GM18508 (cell line): ENCODE measurements at regions not wholly inside any gene's neighbourhood (a gene's known extent, or its start where the extent isn't known, plus 50 kb on each side); places are given as distances from the start of the nearest gene placed in this dataset.

ENCODE experiments used
- ATAC-seq: cut with Tn5 transposase; IDR thresholded peaks from one replicate; pipeline ENCODE4 v1.9.1; 2021; ENCODE audit warnings: moderate number of reproducible peaks; ENCODE audit not compliant: insufficient read depth, unreplicated experiment

GRCh38 chr2:4353668-4354067 lies 650.3 kb downstream of the DCDC2C start:
- no peak for ATAC-seq

GRCh38 chr2:4354164-4354563 lies 650.8 kb downstream of the DCDC2C start:
- no peak for ATAC-seq

DNA sequence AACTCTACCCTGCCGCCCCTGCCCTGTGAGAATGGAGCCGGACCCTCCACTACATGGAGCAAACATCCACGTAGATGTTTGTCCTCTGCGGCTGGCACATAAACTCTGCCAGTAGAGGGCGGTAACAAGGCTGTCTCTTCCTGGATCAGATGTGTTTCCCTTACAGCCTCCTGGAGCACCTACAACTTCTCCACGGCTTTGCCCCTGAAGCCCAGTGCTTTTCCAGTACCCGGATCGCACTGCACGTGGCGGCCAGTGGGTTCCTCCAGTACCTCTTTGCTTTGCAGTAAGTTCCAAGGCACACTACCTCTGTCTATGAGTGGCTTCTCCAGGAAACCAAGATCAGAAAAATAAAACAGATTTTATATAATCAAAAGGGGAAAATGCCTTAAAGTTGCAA lies 651.3 kb downstream of the DCDC2C start:
- peak; percentile 54 for ATAC-seq

- no peak for ATAC-seq
Observed at GRCh38 chr2:4356109-4356508, 652.7 kb downstream of the DCDC2C start.

DNA sequence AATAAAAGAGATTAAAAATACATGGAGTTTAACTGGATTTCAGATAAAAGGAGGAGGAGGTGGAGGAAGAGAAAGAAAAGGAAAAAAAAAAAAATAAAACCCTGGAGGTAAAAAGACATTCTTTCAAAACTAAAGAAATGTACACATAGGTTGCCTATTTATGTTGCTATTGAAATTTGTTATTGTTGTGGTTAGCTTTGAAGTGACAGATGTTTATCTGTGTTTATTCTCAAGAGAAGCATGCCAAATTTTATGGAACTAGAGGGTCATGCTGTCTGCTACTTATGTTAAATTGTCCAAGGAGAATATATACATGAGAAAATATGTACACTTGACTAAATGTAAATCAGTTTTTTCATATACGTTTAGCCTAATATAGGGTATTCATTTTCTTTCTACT lies 653.2 kb downstream of the DCDC2C start:
- no peak for ATAC-seq

- ATAC-seq: no peak
Observed at GRCh38 chr2:4357121-4357520, 653.7 kb downstream of the DCDC2C start.

DNA sequence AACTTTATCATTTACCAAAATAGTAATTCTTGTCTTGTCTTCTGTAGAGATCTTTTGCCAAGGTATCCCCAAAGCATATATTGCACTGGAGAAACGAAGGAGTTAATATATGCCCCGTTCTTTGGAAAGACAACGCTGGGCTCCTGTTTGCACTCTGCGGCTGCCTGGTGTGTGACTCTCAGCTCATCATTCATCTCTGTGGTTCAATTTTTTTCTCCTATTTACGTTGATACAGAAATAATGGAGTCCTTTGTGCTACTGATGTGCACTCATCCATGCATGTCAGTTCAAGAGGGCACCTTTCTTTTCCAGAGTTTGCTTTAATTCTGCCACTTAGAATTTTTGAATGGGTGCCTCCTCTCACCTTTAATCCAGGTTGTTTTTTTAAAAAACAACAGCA lies 655.5 kb downstream of the DCDC2C start:
- ATAC-seq: no peak

DNA sequence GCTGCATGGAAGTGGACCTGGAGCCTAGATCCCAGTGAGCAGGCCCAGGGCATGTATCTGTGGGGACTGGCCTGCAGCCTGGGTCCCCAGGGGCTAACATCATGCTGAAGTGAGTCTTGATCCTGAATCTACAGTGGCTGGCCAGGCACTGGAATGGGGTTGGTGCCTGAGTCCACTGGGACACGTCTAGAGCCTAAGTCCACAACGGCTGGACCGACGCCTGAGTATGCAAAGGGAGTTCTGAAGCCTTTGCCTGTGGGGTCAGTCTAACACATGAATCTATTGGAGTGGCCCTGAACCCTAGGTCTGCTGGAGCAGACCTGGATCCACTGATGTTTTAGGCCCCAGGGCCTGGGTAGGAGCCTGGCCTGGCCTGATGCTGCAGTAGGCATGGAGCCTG lies 665.5 kb downstream of the DCDC2C start:
- no peak for ATAC-seq

DNA sequence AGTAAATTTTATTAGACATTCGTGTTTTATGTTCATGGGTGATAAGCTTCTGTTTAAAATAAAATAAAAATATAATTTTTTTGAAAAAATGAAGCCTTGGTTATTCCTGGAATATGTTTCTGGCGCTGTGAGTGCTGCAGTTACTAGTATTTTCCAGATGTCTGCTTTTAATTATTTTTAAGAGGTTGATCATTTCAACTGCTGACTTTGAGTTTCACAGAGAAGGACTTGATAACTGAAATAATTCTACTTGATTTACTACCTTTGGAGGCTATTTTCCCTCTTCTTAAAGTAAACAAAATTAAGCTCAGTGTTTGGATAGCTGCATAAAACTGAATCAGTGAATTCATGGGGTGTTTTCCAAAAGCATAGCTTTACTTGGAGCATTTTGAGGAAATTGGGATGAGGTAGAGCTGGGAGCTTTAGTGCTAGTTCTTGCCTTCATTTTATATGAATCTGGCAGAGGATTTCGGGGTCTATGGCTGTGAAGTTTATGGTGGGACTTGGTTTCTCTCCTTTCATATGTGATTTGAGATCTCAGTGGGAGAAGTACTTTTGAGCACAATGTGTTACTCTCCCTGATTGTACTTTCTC lies 666.5 kb downstream of the DCDC2C start:
- no peak for ATAC-seq

- ATAC-seq: no peak
Observed at GRCh38 chr2:4370422-4371090, 667.2 kb downstream of the DCDC2C start.

GRCh38 chr2:4381049-4381448 lies 677.7 kb downstream of the DCDC2C start:
- no peak for ATAC-seq

GRCh38 chr2:4381773-4382172 lies 678.4 kb downstream of the DCDC2C start:
- ATAC-seq: no peak

DNA sequence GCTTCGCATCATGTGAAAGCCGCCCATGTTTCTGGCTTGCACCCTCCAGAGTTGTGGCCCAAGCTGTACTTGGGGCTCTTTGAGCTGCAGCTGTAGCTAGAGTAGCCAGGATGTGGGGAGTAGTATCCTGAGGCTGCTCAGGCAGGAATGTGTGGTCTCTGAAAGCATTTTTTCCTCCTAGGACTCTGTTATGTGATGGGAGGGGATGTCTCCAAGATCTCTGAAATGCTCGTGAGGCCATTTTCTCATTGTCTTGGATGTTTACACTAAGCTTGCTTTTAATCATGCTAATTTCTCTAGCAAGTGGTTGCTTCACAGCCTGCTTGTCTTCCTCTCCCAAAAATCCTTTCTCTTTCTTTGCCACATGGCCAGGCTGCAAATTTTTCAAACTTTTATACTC lies 687.6 kb downstream of the DCDC2C start:
- ATAC-seq: no peak

- ATAC-seq: no peak
Observed at GRCh38 chr2:4404363-4404762, 701.0 kb downstream of the DCDC2C start.

DNA sequence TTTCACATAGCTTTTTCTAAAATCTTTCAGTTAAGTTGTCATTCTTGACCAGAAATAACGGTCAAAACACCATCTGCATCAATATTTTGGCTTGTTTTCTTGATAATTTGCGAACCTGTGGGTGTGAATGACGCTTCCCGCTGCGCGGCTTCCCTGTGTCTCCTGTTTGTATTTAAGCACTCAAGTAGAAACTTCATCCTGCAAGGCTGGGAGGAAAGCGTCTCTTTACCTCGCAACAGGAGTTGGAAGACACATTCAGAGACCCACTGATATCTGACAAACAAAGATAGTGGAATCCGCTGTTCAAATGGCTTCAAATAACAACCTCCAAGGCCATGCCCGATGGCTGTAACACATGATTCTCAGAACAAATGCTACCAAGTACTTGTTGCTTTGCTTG lies 704.9 kb downstream of the DCDC2C start:
- ATAC-seq: no peak

- ATAC-seq: no peak
Observed at GRCh38 chr2:4412637-4413187, 709.3 kb downstream of the DCDC2C start.

GRCh38 chr2:4415171-4415570 lies 711.8 kb downstream of the DCDC2C start:
- no peak for ATAC-seq

GRCh38 chr2:4415810-4416413 lies 712.5 kb downstream of the DCDC2C start:
- ATAC-seq: no peak

DNA sequence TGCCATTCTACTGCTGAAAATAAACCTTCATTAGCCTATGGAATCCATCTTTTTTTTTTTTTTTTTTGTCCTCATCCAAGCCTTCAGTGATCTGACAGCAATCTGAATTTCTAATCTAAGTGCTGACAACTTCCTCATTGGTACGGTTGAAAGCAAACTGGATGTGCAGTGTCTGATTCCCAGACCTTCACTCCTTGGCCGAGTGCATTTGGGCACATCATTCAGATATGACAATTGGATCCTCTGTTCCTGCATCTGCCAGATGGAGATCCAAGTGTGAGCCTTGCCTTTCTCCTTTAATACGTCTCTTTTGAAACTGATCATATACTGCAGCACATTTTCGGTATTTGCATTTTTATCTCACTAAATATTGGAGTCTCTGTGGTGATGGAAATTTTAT lies 713.1 kb downstream of the DCDC2C start:
- ATAC-seq: no peak

- no peak for ATAC-seq
Observed at GRCh38 chr2:4417771-4418170, 714.4 kb downstream of the DCDC2C start.

GRCh38 chr2:4420032-4420431 lies 716.7 kb downstream of the DCDC2C start:
- ATAC-seq: no peak

- ATAC-seq: no peak
Observed at GRCh38 chr2:4424153-4424552, 720.8 kb downstream of the DCDC2C start.
